Nucleus accumbens (tissue), 56 donors: ENCODE measurements at regions not wholly inside any gene's neighbourhood (a gene's known extent, or its start where the extent isn't known, plus 50 kb on each side); places are given as distances from the start of the nearest gene placed in this dataset.

Source experiments
- DNase-seq, 56 donors: peaks; one replicate each; lab custom pipeline; 2025; lab: John Stamatoyannopoulos, UW

- DNase-seq, result no peak
These were observed 176.7 kb downstream of the URI1 start for GRCh38 chr19:30118760-30119159.

DNA sequence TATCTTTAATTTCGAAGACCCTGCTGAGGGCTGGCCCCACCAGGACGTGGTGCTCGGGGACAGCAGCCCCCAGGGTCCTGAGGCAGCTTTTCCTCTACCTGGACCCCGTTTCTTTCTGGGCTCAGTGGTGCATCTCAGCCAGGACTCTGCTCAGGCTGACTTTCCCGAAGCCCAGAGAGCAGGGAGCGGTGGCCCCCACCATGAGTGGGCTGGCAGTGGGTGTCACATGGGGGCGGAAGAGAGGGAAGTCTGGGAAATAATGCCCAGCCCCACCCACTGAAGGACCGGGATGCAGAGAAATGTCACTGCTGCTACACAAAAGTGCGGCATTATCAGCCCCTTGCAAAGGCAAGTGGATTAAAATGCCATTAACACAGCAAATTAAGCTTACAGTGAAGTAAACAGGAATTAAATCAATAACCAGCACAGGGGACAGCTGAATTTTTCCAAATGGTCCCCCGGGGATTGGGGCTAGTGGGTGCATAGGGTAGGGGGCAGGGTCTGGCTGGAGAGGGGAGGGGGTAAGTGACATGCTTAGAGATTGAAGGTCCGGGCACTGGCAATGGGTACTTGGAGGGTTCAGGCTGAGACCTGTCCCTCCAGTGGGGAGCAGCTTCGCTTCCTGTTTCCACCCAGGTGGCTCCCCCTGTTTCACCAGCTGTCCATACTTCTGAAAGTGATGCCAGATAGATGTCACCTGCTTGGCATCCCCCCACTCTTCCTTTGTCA, 177.3 kb downstream of the URI1 start:
- no peak for DNase-seq

GRCh38 chr19:30120860-30121484, 178.9 kb downstream of the URI1 start:
- no peak for DNase-seq

- DNase-seq, result no peak
These were observed 180.4 kb downstream of the URI1 start for GRCh38 chr19:30122431-30122830.

DNA sequence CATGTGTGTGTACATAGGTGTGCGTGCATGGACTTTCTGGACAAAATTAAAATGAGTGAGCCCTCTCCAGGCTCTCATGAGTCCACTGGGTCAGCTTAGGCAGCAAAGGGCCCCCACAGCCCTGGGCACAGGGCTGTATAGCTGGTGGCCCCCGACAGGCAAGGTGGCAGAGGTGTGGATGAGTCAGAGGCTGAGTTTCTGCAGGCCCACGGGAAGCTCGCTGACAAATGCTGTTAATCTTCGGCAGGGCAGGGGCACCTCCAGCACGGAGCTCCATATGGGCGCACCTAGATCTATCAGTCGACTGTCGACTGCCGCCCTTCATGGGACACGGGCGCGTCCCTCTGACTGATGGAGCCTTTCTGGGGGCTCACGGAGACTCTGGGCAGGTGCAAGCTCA, 181.1 kb downstream of the URI1 start:
- no peak for DNase-seq

- no peak for DNase-seq
These were observed 181.6 kb downstream of the URI1 start for GRCh38 chr19:30123611-30124010.

- no peak for DNase-seq
These were observed 186.2 kb downstream of the URI1 start for GRCh38 chr19:30128211-30128610.

DNA sequence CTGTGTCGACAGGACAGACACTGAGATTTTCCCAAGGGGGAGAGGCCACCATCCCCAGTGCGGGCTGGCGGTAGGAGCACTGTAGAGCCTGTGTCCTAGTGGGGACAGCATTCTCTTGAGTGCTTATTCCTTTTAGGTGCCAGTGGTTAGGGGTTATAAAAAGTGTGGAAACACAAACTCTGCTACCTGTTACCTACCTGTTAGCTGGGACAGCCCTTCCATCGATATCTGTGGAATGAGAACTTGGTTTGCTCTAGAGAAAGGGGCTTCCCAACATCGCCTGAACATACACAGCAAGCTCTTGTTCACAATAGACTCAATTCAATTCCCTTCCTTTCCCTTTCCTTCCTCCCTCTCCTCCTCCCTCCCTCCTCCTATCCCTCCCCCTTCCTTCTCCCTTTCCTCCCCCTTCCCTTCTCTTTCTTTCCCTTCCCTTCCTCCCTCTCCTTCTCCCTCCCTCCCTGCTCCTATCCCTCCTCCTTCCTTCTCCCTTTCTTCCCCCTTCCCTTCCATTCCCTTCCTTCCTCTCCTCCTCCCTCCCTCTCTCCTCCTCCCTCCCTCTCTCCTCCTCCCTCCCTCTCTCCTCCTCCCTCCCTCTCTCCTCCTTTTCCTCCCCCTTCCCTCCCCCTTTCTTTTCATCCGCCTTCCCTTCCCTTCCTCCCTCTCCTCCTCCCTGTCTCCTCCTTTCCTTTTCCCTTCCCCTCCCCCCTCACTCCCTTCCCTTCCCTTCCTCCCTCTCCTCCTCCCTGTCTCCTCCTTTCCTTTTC, 188.5 kb downstream of the URI1 start:
- DNase-seq, result no peak

- DNase-seq, result no peak
These were observed 189.2 kb downstream of the URI1 start for GRCh38 chr19:30131246-30131645.

GRCh38 chr19:30131722-30132291, 189.8 kb downstream of the URI1 start:
- DNase-seq, result no peak

GRCh38 chr19:30132343-30133075, 190.5 kb downstream of the URI1 start:
- DNase-seq, result no peak

- no peak for DNase-seq
These were observed 191.8 kb downstream of the URI1 start for GRCh38 chr19:30133803-30134202.

DNA sequence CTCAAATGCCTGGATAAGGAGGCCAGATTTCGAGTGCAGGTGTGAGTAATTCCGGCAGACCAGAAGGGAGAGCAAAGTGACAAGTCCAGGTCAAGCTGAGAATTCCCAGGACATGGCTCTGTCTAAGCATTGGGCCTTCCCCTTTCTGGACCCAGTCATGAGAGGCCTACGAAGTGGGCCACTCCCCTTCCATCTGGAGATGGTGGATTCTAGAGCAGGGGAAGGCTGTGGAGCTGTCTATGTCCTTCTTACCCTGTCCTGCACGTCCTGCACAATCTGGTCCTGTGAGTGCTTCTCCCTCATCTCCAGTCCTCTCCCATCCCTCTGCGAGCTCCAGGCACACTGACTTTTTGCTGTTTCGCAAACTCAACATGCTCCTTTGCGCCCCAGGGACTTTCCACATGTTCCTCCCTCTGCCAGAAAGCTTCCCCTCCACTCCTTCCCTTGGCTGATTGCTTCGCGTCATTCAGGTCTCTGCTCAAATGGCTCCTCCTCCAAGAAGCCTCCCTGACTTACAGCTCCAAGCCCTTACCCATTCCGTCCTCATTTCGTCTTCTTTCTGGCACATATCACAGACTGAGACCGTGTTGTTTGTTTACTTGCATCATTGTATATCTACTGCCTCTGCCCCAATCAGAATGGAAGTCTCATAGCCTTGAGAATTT, 193.2 kb downstream of the URI1 start:
- DNase-seq, result no peak

GRCh38 chr19:30135797-30136196, 193.8 kb downstream of the URI1 start:
- DNase-seq, result no peak

- DNase-seq, result no peak
These were observed 194.7 kb downstream of the URI1 start for GRCh38 chr19:30136611-30137195.

DNA sequence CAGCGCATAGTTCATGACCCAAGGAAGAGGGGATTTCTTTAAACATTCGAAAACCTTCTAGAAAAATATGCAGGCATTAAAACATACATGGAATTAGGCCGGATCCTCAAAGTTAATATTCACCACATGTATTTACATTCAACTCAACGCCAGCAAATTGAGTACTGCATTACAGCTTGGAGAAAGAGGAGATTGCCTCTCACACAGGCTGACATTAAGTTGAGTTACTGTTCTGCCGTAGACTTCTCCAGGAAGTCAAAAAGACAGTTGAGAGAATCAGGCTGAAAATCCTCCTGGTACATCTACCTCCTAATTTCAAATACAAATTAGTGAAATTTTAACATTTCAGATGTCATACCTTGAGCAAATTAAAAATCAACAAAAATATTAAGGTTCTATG, 195.7 kb downstream of the URI1 start:
- no peak for DNase-seq

DNA sequence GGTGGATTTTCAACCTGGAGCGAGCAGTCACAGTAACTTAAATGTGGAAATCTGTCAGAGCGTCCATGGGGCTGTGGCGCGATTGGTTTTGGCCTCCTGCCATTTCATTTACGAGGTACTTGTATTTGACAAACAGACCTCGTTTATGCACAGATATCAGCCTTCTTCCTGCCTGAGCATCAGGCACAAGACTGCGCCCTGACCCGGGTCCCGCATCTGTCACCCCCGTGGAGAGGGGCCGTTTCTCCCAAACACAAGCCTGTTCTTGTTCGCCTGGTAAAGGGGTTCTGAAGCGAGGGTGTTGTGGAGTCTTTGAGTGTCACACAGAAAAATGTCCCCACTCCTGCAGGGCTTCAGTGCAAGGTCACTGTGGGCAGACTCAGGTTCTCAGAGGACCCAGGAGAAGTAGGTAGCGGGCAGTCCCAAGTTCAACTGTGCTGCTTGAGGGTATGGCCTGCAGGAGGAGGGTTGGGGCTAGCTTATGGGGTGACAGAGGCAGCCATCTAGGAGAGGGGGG, 202.3 kb downstream of the URI1 start:
- DNase-seq, result no peak

- DNase-seq, result no peak
These were observed 202.8 kb downstream of the URI1 start for GRCh38 chr19:30144802-30145201.

DNA sequence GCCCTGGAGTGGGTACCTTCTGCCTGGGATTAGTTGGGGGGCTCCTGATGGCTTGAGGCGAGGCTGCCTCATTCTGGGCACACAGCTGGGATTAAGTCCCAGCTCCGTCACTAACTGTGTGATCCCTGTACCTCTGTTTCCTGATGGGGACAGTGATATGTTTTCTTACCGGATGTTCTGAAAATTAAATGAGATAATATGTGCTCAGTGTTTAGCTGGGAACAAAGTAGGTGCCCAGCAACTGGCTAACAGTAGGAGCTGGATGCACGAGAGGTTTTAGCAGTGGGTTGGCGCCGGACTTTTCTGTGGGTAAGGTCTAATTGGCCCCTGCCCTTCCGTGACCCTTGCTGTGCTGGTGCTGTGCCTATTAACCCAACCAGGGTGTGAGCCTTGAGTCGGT, 203.4 kb downstream of the URI1 start:
- no peak for DNase-seq

DNA sequence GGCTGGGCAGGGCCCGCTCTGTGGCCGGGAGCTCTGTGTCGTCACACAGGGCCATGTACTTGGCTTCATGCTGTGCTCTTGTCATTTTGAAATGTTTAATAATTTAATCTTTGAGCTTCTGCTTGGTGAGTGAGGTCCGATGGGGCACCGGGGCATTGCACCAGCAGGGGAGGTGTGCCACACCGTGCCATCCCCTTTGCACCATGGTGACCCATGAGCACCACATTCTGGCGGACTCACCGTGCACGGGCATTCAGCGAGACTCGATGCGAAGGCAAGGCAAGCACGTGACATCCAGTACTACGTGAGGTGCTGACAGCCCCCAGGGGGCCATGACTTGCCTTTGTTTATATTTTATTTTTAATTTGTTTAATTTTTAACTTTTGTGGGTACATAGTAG, 204.3 kb downstream of the URI1 start:
- no peak for DNase-seq
